ENCODE measurements at regions not wholly inside any gene's neighbourhood (a gene's known extent, or its start where the extent isn't known, plus 50 kb on each side); places are given as distances from the start of the nearest gene placed in this dataset.

DNA sequence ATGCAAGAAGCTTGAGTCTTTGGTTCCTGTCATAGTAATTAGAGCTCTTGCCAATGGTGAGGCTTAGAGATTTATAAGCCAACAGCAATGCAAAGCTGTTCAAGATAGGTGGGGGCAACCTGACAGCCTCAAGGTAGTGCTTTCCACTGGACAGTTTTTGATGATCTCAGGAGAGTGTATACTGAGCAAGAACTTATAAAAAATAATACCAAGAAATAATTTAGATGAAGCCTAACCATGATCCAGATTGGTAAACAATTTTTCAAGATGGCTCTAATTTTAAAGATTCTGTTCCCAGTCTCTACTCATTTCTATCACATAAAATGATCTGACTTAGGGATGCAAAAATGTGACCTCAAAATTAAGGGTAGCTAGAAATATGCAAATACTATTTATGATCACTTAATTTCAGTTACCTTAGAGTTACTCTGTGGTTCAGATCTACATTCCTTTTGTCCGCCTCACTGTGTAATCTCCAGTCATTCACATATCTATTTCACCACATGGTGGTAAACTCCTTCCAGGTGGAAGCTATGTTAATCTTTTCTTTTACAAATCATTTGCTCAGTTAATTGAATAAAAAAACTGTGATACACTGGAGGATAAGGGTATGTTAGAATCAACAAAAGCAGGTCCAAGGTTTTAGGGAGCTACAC, 1228.0 kb upstream of the C9orf72 start:
- DNase-seq (ENCODE audit: low spot score), result no peak
- H3K9ac ChIP-seq (ENCODE audit: insufficient read depth, low read depth, low read length), result no peak overlapping the region
- intact Hi-C loops (cut with micrococcal nuclease; ENCODE audit: unreplicated experiment), result no loop called here
- no TSS peak for BruUV-seq (replicated peaks)
- no peak for TF ChIP-seq ZNF724P (CRISPR knock-in tag; IDR thresholded peaks at IDR 0.05; ENCODE audit: borderline replicate concordance)
- no peak for TF ChIP-seq SIX4 (CRISPR knock-in tag; IDR thresholded peaks at IDR 0.05)
- ChIA-PET CTCF (ENCODE audit: low intra/inter-chr PET ratio, low total read pairs) (no interaction called here), POLR2A (no interaction called here)
- H3K4me3 ChIP-seq (replicated peaks in 1 of 3; ENCODE audit: insufficient read depth in 1 of 3, low read depth in 2 of 3, low read length in 3 of 3), result no peak overlapping the region
- H3K27ac ChIP-seq (ENCODE audit: extremely low read length, insufficient read depth, low read length), result no peak overlapping the region
- WGBS (ENCODE audit: low lambda C conversion rate), result 52% methylated on average over 1 of the region's 1 CpG
- no peak overlapping the region for H3K4me2 ChIP-seq (ENCODE audit: low read depth, low read length)
- no peak overlapping the region for H2AFZ ChIP-seq (ENCODE audit: low read length)
- H3K27me3 ChIP-seq (ENCODE audit: control insufficient read depth in 1 of 2, insufficient read depth in 2 of 2, low read length in 2 of 2), result no peaks in the 10 kb centered on the region
- no peaks in the 10 kb centered on the region for H3K9me3 ChIP-seq (ENCODE audit: low read length)
- no peaks in the 10 kb centered on the region for H4K20me1 ChIP-seq (ENCODE audit: insufficient read depth, low read length)
- no peak for ATAC-seq
- no peaks in the 10 kb centered on the region for H3K36me3 ChIP-seq (replicated peaks in 1 of 2; ENCODE audit: control insufficient read depth in 1 of 2, insufficient read depth in 2 of 2, low read length in 2 of 2)
- H3K4me1 ChIP-seq (ENCODE audit: insufficient read depth, low read length), result no peaks in the 10 kb centered on the region
- no peaks in the 10 kb centered on the region for H3K79me2 ChIP-seq (ENCODE audit: insufficient read depth, low read length)
- no peak for FAIRE-seq
- in situ Hi-C loops (cut with HindIII; ENCODE audit: extremely low pct_ligation_motif_present, low pct_unique_long_range_greater_than_20kb), result no loop called here

DNA sequence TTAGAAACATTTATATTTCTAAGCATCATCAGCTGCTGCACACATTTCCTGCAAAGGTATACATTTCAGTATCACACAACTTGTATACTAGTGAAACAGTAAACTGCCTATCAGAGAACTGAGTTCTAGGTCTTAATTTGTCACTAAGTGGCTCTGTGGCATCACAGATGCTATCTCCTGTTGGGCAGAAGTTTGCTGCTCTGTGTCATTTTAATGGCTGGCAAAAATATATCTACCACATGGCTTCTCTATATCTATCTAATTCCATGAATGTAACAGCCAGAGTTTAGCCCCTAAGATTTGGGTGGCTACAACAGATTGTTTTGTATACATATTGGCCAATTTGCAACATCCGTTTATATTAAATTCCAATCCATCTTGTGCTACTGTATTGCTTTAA, 1231.9 kb upstream of the C9orf72 start:
- DNase-seq (ENCODE audit: low spot score) (no peak), ATAC-seq (no peak), FAIRE-seq (no peak)
- Histone ChIP-seq H3K4me1 (ENCODE audit: insufficient read depth, low read length) (no peaks in the 10 kb centered on the region), H3K4me2 (ENCODE audit: low read depth, low read length) (no peak overlapping the region), H4K20me1 (ENCODE audit: insufficient read depth, low read length) (no peaks in the 10 kb centered on the region), H3K27me3 (ENCODE audit: control insufficient read depth in 1 of 2, insufficient read depth in 2 of 2, low read length in 2 of 2) (no peaks in the 10 kb centered on the region), H3K9me3 (ENCODE audit: low read length) (no peaks in the 10 kb centered on the region), H3K36me3 (replicated peaks in 1 of 2; ENCODE audit: control insufficient read depth in 1 of 2, insufficient read depth in 2 of 2, low read length in 2 of 2) (no peaks in the 10 kb centered on the region), H3K9ac (ENCODE audit: insufficient read depth, low read depth, low read length) (no peak overlapping the region), H3K27ac (ENCODE audit: extremely low read length, insufficient read depth, low read length) (no peak overlapping the region), H3K4me3 (replicated peaks in 1 of 3; ENCODE audit: insufficient read depth in 1 of 3, low read depth in 2 of 3, low read length in 3 of 3) (no peak overlapping the region), H2AFZ (ENCODE audit: low read length) (no peak overlapping the region), H3K79me2 (ENCODE audit: insufficient read depth, low read length) (no peaks in the 10 kb centered on the region)
- in situ Hi-C loops (cut with HindIII; ENCODE audit: extremely low pct_ligation_motif_present, low pct_unique_long_range_greater_than_20kb) (no loop called here), intact Hi-C loops (cut with micrococcal nuclease; ENCODE audit: unreplicated experiment) (no loop called here)
- no peak for TF ChIP-seq IKZF1 (IDR thresholded peaks at IDR 0.05)
- TF ChIP-seq, protein P1, sequence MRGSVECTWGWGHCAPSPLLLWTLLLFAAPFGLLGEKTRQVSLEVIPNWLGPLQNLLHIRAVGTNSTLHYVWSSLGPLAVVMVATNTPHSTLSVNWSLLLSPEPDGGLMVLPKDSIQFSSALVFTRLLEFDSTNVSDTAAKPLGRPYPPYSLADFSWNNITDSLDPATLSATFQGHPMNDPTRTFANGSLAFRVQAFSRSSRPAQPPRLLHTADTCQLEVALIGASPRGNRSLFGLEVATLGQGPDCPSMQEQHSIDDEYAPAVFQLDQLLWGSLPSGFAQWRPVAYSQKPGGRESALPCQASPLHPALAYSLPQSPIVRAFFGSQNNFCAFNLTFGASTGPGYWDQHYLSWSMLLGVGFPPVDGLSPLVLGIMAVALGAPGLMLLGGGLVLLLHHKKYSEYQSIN (CRISPR knock-in tag; IDR thresholded peaks at IDR 0.05; ENCODE audit: borderline replicate concordance), result no peak
- TF ChIP-seq, protein P2, sequence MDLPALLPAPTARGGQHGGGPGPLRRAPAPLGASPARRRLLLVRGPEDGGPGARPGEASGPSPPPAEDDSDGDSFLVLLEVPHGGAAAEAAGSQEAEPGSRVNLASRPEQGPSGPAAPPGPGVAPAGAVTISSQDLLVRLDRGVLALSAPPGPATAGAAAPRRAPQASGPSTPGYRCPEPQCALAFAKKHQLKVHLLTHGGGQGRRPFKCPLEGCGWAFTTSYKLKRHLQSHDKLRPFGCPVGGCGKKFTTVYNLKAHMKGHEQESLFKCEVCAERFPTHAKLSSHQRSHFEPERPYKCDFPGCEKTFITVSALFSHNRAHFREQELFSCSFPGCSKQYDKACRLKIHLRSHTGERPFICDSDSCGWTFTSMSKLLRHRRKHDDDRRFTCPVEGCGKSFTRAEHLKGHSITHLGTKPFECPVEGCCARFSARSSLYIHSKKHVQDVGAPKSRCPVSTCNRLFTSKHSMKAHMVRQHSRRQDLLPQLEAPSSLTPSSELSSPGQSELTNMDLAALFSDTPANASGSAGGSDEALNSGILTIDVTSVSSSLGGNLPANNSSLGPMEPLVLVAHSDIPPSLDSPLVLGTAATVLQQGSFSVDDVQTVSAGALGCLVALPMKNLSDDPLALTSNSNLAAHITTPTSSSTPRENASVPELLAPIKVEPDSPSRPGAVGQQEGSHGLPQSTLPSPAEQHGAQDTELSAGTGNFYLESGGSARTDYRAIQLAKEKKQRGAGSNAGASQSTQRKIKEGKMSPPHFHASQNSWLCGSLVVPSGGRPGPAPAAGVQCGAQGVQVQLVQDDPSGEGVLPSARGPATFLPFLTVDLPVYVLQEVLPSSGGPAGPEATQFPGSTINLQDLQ (CRISPR knock-in tag; IDR thresholded peaks at IDR 0.05), result no peak
- TF ChIP-seq IRF2 (CRISPR knock-in tag; IDR thresholded peaks at IDR 0.05), result no peak
- TF ChIP-seq ZNF20 (CRISPR knock-in tag; IDR thresholded peaks at IDR 0.05), result no peak
- no peak for TF ChIP-seq MATR3 (CRISPR knock-in tag; IDR thresholded peaks at IDR 0.05)
- TF ChIP-seq, protein P3, sequence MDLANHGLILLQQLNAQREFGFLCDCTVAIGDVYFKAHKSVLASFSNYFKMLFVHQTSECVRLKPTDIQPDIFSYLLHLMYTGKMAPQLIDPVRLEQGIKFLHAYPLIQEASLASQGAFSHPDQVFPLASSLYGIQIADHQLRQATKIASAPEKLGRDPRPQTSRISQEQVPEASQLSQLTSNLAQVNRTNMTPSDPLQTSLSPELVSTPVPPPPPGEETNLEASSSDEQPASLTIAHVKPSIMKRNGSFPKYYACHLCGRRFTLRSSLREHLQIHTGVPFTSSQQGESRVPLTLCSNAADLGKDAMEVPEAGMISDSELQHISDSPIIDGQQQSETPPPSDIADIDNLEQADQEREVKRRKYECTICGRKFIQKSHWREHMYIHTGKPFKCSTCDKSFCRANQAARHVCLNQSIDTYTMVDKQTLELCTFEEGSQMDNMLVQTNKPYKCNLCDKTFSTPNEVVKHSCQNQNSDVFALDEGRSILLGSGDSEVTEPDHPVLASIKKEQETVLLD (CRISPR knock-in tag; IDR thresholded peaks at IDR 0.05; ENCODE audit: low read depth), result no peak
- no peak for TF ChIP-seq HOXA3 (CRISPR knock-in tag; IDR thresholded peaks at IDR 0.05)
- no peak for TF ChIP-seq ESRRA (CRISPR knock-in tag; IDR thresholded peaks at IDR 0.05; ENCODE audit: low read depth)
- TF ChIP-seq RFX3 (CRISPR knock-in tag; IDR thresholded peaks at IDR 0.05), result no peak
- TF ChIP-seq HNRNPK (IDR thresholded peaks at IDR 0.05; ENCODE audit: low read depth, low read length, poor library complexity, severe bottlenecking), result no peak
- no peak for TF ChIP-seq ZNF562 (CRISPR knock-in tag; IDR thresholded peaks at IDR 0.05; ENCODE audit: borderline replicate concordance)
- 6% methylated on average over 1 of the region's 1 CpG for WGBS (ENCODE audit: low lambda C conversion rate)
- ChIA-PET POLR2A (no interaction called here), CTCF (ENCODE audit: low intra/inter-chr PET ratio, low total read pairs) (no interaction called here)
- no TSS peak for BruUV-seq (replicated peaks)
